ENCODE measurements at regions not wholly inside any gene's neighbourhood (a gene's known extent, or its start where the extent isn't known, plus 50 kb on each side); places are given as distances from the start of the nearest gene placed in this dataset.

DNA sequence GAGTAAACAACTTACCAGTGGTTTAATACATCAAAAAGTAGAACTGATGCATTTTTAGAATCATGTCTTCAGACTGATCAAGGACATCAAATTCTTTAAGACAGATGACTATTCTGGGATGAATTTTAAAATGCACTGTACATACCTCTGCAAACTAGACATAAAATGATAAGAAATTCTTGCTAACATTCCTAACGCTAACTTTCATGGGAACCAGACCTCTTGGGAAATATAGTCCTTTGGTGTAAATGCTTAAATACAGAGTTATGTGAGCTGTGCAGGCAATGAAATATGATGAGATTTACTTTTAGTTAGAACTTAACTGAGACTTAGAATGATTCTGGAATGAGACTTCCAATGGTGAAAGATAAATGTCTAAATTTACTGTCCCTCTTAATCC, 562.0 kb downstream of the NR4A2 start:
- Histone ChIP-seq H3K79me2 (ENCODE audit: control insufficient read depth, insufficient read depth, low read length) (no peaks in the 10 kb centered on the region), H3K36me3 (replicated peaks in 1 of 2; ENCODE audit: control extremely low read depth in 1 of 2, control insufficient read depth in 1 of 2, extremely low read depth in 1 of 2, insufficient read depth in 2 of 2, low read length in 1 of 2) (no peaks in the 10 kb centered on the region), H3K9me3 (ENCODE audit: control extremely low read depth in 1 of 3, control insufficient read depth in 2 of 3, insufficient read depth in 1 of 3, low read length in 2 of 3) (peaks cover 0 to 7% (median 0%) of the 10 kb centered on the region in 3 donors), H3K27ac (ENCODE audit: low read length in 2 of 2) (no peak overlapping the region), H3K4me3 (ENCODE audit: control extremely low read depth in 1 of 5, extremely low read depth in 1 of 5, insufficient read depth in 1 of 5, low read depth in 2 of 5, low read length in 4 of 5) (no peak overlapping the region), H3K4me2 (replicated peaks; ENCODE audit: low read depth, low read length, poor library complexity, severe bottlenecking) (no peak overlapping the region), H3K9ac (ENCODE audit: low read length) (no peak overlapping the region), H3K27me3 (replicated peaks in 1 of 4; ENCODE audit: control extremely low read depth in 1 of 4, control insufficient read depth in 3 of 4, insufficient read depth in 4 of 4, low read length in 3 of 4) (no peaks in the 10 kb centered on the region), H4K20me1 (ENCODE audit: control insufficient read depth, insufficient read depth, low read length, poor library complexity, severe bottlenecking) (no peaks in the 10 kb centered on the region), H3K4me1 (ENCODE audit: control insufficient read depth in 2 of 2, insufficient read depth in 2 of 2, low read length in 2 of 2) (no peaks in the 10 kb centered on the region), H2AFZ (ENCODE audit: insufficient read depth, low read depth, low read length, poor library complexity, severe bottlenecking) (no peak overlapping the region)
- no CpG with 5 or more reads among the region's 1 CpG for WGBS (ENCODE audit: insufficient coverage)
- H3K4me1 Mint-ChIP-seq: no peaks in the 10 kb centered on the region
- POLR2A ChIA-PET: no interaction called here
- H3K4me3 Mint-ChIP-seq: no peak overlapping the region
- H3K9me3 Mint-ChIP-seq (ENCODE audit: insufficient read depth): peaks cover 2% of the 10 kb centered on the region
- intact Hi-C loops (cut with micrococcal nuclease): no loop called here
- H3K27ac Mint-ChIP-seq: no peak overlapping the region
- no peaks in the 10 kb centered on the region for H3K27me3 Mint-ChIP-seq
- DNase-seq: no peak
- CTCF ChIA-PET: no interaction called here
- TF ChIP-seq, protein P1, sequence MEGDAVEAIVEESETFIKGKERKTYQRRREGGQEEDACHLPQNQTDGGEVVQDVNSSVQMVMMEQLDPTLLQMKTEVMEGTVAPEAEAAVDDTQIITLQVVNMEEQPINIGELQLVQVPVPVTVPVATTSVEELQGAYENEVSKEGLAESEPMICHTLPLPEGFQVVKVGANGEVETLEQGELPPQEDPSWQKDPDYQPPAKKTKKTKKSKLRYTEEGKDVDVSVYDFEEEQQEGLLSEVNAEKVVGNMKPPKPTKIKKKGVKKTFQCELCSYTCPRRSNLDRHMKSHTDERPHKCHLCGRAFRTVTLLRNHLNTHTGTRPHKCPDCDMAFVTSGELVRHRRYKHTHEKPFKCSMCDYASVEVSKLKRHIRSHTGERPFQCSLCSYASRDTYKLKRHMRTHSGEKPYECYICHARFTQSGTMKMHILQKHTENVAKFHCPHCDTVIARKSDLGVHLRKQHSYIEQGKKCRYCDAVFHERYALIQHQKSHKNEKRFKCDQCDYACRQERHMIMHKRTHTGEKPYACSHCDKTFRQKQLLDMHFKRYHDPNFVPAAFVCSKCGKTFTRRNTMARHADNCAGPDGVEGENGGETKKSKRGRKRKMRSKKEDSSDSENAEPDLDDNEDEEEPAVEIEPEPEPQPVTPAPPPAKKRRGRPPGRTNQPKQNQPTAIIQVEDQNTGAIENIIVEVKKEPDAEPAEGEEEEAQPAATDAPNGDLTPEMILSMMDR (IDR thresholded peaks at IDR 0.05): no peak
- TF ChIP-seq EZH2 (IDR thresholded peaks at IDR 0.05; ENCODE audit: borderline replicate concordance, insufficient read depth, low read depth, low read length, poor library complexity, severe bottlenecking): no peak
- ATAC-seq (ENCODE audit: low read depth): no peak

DNA sequence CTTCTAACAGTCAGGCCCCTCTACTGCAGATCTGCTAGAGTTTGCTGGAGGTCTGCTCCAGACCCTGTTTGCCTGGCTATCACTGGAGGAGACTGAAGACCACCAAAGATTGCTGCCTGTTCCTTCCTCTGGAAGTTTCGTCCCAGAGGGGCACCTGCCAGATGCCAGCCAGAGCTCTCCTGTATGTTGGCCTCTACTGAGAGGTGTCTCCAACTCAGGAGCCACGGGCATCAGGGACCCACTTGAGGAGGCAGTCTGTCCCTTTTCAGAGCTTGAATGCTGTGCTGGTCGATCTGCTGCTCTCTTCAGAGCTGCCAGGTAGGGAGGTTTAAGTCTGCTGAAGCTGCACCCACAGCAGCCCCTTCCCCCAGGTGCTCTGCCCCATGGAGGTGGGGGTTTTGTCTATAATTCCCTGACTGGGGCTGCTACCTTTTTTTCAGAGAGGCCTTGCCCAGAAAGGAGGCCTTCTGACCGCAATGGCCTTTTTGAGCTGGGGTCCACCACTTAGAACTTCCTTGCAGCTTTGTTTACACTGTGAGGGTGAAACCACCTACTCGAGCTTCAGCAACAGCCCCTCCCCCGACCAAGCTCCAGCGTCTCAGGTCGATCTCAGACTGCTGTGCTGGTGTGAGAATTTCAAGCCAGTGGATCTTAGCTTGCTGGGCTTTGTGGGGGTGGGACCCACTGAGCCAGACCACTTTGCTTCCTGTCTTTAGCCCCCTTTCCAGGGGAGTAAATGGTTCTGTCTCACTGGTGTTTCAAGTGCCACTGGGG, 566.0 kb downstream of the NR4A2 start:
- H2AFZ ChIP-seq (ENCODE audit: insufficient read depth, low read depth, low read length, poor library complexity, severe bottlenecking): no peak overlapping the region
- ChIA-PET POLR2A (no interaction called here), CTCF (no interaction called here)
- 75% methylated on average over 3 of the region's 8 CpGs for WGBS (ENCODE audit: insufficient coverage)
- no peak overlapping the region for H3K4me3 ChIP-seq (ENCODE audit: control extremely low read depth in 1 of 5, extremely low read depth in 1 of 5, insufficient read depth in 1 of 5, low read depth in 2 of 5, low read length in 4 of 5)
- H3K4me2 ChIP-seq (replicated peaks; ENCODE audit: low read depth, low read length, poor library complexity, severe bottlenecking): no peak overlapping the region
- no peak overlapping the region for H3K9ac ChIP-seq (ENCODE audit: low read length)
- TF ChIP-seq EZH2 (IDR thresholded peaks at IDR 0.05; ENCODE audit: borderline replicate concordance, insufficient read depth, low read depth, low read length, poor library complexity, severe bottlenecking): no peak
- TF ChIP-seq, protein P1 (IDR thresholded peaks at IDR 0.05): no peak
- H3K27me3 ChIP-seq (replicated peaks in 1 of 4; ENCODE audit: control extremely low read depth in 1 of 4, control insufficient read depth in 3 of 4, insufficient read depth in 4 of 4, low read length in 3 of 4): no peaks in the 10 kb centered on the region
- no peak overlapping the region for H3K27ac ChIP-seq (ENCODE audit: low read length in 2 of 2)
- H3K4me3 Mint-ChIP-seq: no peak overlapping the region
- intact Hi-C loops (cut with micrococcal nuclease): no loop called here
- H4K20me1 ChIP-seq (ENCODE audit: control insufficient read depth, insufficient read depth, low read length, poor library complexity, severe bottlenecking): no peaks in the 10 kb centered on the region
- no peaks in the 10 kb centered on the region for H3K36me3 ChIP-seq (replicated peaks in 1 of 2; ENCODE audit: control extremely low read depth in 1 of 2, control insufficient read depth in 1 of 2, extremely low read depth in 1 of 2, insufficient read depth in 2 of 2, low read length in 1 of 2)
- no peaks in the 10 kb centered on the region for H3K4me1 ChIP-seq (ENCODE audit: control insufficient read depth in 2 of 2, insufficient read depth in 2 of 2, low read length in 2 of 2)
- H3K27ac Mint-ChIP-seq: no peak overlapping the region
- peaks cover 4% of the 10 kb centered on the region for H3K9me3 Mint-ChIP-seq (ENCODE audit: insufficient read depth)
- DNase-seq (no peak), ATAC-seq (ENCODE audit: low read depth) (no peak)
- H3K79me2 ChIP-seq (ENCODE audit: control insufficient read depth, insufficient read depth, low read length): no peaks in the 10 kb centered on the region
- H3K27me3 Mint-ChIP-seq: no peaks in the 10 kb centered on the region
- H3K9me3 ChIP-seq (ENCODE audit: control extremely low read depth in 1 of 3, control insufficient read depth in 2 of 3, insufficient read depth in 1 of 3, low read length in 2 of 3): peaks cover 0 to 7% (median 0%) of the 10 kb centered on the region in 3 donors
- H3K4me1 Mint-ChIP-seq: no peaks in the 10 kb centered on the region

Data from B cell (primary cell).